ENCODE measurements at regions not wholly inside any gene's neighbourhood (a gene's known extent, or its start where the extent isn't known, plus 50 kb on each side); places are given as distances from the start of the nearest gene placed in this dataset.

GRCh38 chr7:16985621-16986020 lies 103.8 kb upstream of the AGR3 start:
- Histone ChIP-seq H3K27ac (ENCODE audit: low read length) (no peak overlapping the region), H3K36me3 (ENCODE audit: control insufficient read depth, insufficient read depth, low read length) (no peaks in the 10 kb centered on the region), H3K27me3 (ENCODE audit: control insufficient read depth, insufficient read depth, low read length) (no peaks in the 10 kb centered on the region), H3K4me3 (ENCODE audit: low read length) (no peak overlapping the region), H3K4me1 (ENCODE audit: control insufficient read depth, insufficient read depth, low read length) (no peaks in the 10 kb centered on the region), H3K9me3 (ENCODE audit: control insufficient read depth, insufficient read depth, low read length) (no peaks in the 10 kb centered on the region)
- Mint-ChIP-seq H3K4me1 (peaks cover 5 to 7% of the 10 kb centered on the region in 2 donors), H3K36me3 (no peaks in the 10 kb centered on the region), H3K27ac (no peak overlapping the region), H3K4me3 (no peak overlapping the region), H3K27me3 (ENCODE audit: low read depth in 2 of 2) (peaks cover 3 to 11% of the 10 kb centered on the region in 2 donors), H3K9me3 (no peaks in the 10 kb centered on the region)
- DNase-seq (no peak), ATAC-seq (no peak)
- WGBS (ENCODE audit: insufficient coverage) = 100% methylated on average over 1 of the region's 1 CpG
- no peak for TF ChIP-seq CTCF (IDR thresholded peaks at IDR 0.05)
- intact Hi-C loops (cut with micrococcal nuclease) = loop anchor here (10.0 kb wide), 1 partner anchor 249 kb away; no protein-coding TSS in a partner anchor

DNA sequence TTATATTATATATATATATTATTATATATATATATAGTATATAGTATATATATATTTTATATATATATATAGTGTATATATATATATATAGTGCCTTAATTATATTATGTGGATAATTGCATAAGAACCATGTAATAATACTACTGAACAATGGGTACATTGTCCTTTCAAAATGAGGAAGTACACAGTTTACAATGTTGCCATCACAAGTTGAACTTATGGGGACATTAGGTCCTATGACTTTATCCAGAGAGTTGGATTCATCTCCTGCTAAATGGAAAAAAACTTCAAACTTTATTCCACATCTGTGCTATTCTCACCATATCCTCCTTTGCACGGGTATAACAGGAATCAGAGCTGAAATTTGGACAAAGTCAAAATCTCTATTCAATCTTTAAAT lies 105.0 kb upstream of the AGR3 start:
- Histone ChIP-seq H3K27ac (ENCODE audit: low read length) (no peak overlapping the region), H3K27me3 (ENCODE audit: control insufficient read depth, insufficient read depth, low read length) (no peaks in the 10 kb centered on the region), H3K4me1 (ENCODE audit: control insufficient read depth, insufficient read depth, low read length) (no peaks in the 10 kb centered on the region), H3K36me3 (ENCODE audit: control insufficient read depth, insufficient read depth, low read length) (no peaks in the 10 kb centered on the region), H3K4me3 (ENCODE audit: low read length) (no peak overlapping the region), H3K9me3 (ENCODE audit: control insufficient read depth, insufficient read depth, low read length) (no peaks in the 10 kb centered on the region)
- intact Hi-C loops (cut with micrococcal nuclease) = loop anchor here (10.0 kb wide), 1 partner anchor 248 kb away; no protein-coding TSS in a partner anchor
- Mint-ChIP-seq H3K4me1 (peaks cover 5 to 7% of the 10 kb centered on the region in 2 donors), H3K36me3 (no peaks in the 10 kb centered on the region), H3K9me3 (no peaks in the 10 kb centered on the region), H3K4me3 (no peak overlapping the region), H3K27me3 (ENCODE audit: low read depth in 2 of 2) (peaks cover 3 to 11% of the 10 kb centered on the region in 2 donors), H3K27ac (no peak overlapping the region)
- WGBS (ENCODE audit: insufficient coverage) = 80% methylated on average over 1 of the region's 1 CpG
- TF ChIP-seq CTCF (IDR thresholded peaks at IDR 0.05) = no peak
- no peak for DNase-seq
- no peak for ATAC-seq

GRCh38 chr7:16989811-16990413 lies 108.1 kb upstream of the AGR3 start:
- Histone ChIP-seq H3K27me3 (ENCODE audit: control insufficient read depth, insufficient read depth, low read length) (no peaks in the 10 kb centered on the region), H3K4me3 (ENCODE audit: low read length) (no peak overlapping the region), H3K27ac (ENCODE audit: low read length) (no peak overlapping the region), H3K4me1 (ENCODE audit: control insufficient read depth, insufficient read depth, low read length) (no peaks in the 10 kb centered on the region), H3K9me3 (ENCODE audit: control insufficient read depth, insufficient read depth, low read length) (no peaks in the 10 kb centered on the region), H3K36me3 (ENCODE audit: control insufficient read depth, insufficient read depth, low read length) (no peaks in the 10 kb centered on the region)
- Mint-ChIP-seq H3K9me3 (no peaks in the 10 kb centered on the region), H3K4me3 (no peak overlapping the region), H3K36me3 (no peaks in the 10 kb centered on the region), H3K27me3 (ENCODE audit: low read depth in 2 of 2) (no peaks in the 10 kb centered on the region), H3K4me1 (no peaks in the 10 kb centered on the region), H3K27ac (no peak overlapping the region)
- 67% methylated on average over 5 of the region's 7 CpGs for WGBS (ENCODE audit: insufficient coverage)
- intact Hi-C loops (cut with micrococcal nuclease) = loop anchor here (10.0 kb wide), 1 partner anchor 245 kb away; no protein-coding TSS in a partner anchor
- TF ChIP-seq CTCF (IDR thresholded peaks at IDR 0.05) = no peak
- DNase-seq (no peak), ATAC-seq (no peak)

GRCh38 chr7:16991551-16991950 lies 109.8 kb upstream of the AGR3 start:
- Mint-ChIP-seq H3K36me3 (no peaks in the 10 kb centered on the region), H3K4me1 (no peaks in the 10 kb centered on the region), H3K9me3 (no peaks in the 10 kb centered on the region), H3K27ac (no peak overlapping the region), H3K27me3 (ENCODE audit: low read depth in 2 of 2) (no peaks in the 10 kb centered on the region), H3K4me3 (no peak overlapping the region)
- intact Hi-C loops (cut with micrococcal nuclease) = no loop called here
- no peak for TF ChIP-seq CTCF (IDR thresholded peaks at IDR 0.05)
- Histone ChIP-seq H3K4me3 (ENCODE audit: low read length) (no peak overlapping the region), H3K27ac (ENCODE audit: low read length) (no peak overlapping the region), H3K27me3 (ENCODE audit: control insufficient read depth, insufficient read depth, low read length) (no peaks in the 10 kb centered on the region), H3K9me3 (ENCODE audit: control insufficient read depth, insufficient read depth, low read length) (no peaks in the 10 kb centered on the region), H3K36me3 (ENCODE audit: control insufficient read depth, insufficient read depth, low read length) (no peaks in the 10 kb centered on the region), H3K4me1 (ENCODE audit: control insufficient read depth, insufficient read depth, low read length) (no peaks in the 10 kb centered on the region)
- no peak for ATAC-seq
- DNase-seq = no peak
- WGBS (ENCODE audit: insufficient coverage) = 86% methylated on average over 5 of the region's 5 CpGs
